ELR (cell line): ENCODE measurements at regions not wholly inside any gene's neighbourhood (a gene's known extent, or its start where the extent isn't known, plus 50 kb on each side); places are given as distances from the start of the nearest gene placed in this dataset.
"Not testable (repeated sequence)": the region's sequence is repeated elsewhere in the genome, so short reads cannot be mapped to it uniquely, and the experiment has no call there.

Source experiments
- DNase-seq: peaks from one replicate; pipeline ENCODE4 v3.0.0-alpha.2; 2015; ENCODE audit warnings: low read depth

- not testable (repeated sequence) for DNase-seq
Measured at GRCh38 chr17:18546514-18547398, 70.2 kb downstream of the LGALS9C start.

- not testable (repeated sequence) for DNase-seq
Measured at GRCh38 chr17:18557086-18557485, 80.5 kb downstream of the LGALS9C start.

GRCh38 chr17:18563381-18564098, 80.7 kb downstream of the TBC1D28 start:
- DNase-seq: not testable (repeated sequence)

- DNase-seq: peak; percentile 48
Measured at GRCh38 chr17:18564099-18564448, 80.1 kb downstream of the TBC1D28 start.

- not testable (repeated sequence) for DNase-seq
Measured at GRCh38 chr17:18568108-18568995, 75.8 kb downstream of the TBC1D28 start.

GRCh38 chr17:18569489-18569913, 74.7 kb downstream of the TBC1D28 start:
- not testable (repeated sequence) for DNase-seq

GRCh38 chr17:18572536-18572935, 71.7 kb downstream of the TBC1D28 start:
- not testable (repeated sequence) for DNase-seq

GRCh38 chr17:18574137-18574536, 70.1 kb downstream of the TBC1D28 start:
- DNase-seq: not testable (repeated sequence)
